GM12878 (cell line): ENCODE measurements at regions not wholly inside any gene's neighbourhood (a gene's known extent, or its start where the extent isn't known, plus 50 kb on each side); places are given as distances from the start of the nearest gene placed in this dataset.

Experiments
- ATAC-seq: fragments of 200-7000 bp; cut with Tn5 transposase; 3 replicates; pipeline ENCODE4 v1.9.1; 2020; ENCODE audit warnings: mild to moderate bottlenecking, moderate library complexity
- BruUV-seq: library from RNA; stranded (reverse); fragments of 400-500 nt; replicated peaks from 2 replicates; lab custom pipeline; 2021; lab: Mats Ljungman, UMichigan
- CTCF ChIA-PET: fragments of 300-600 bp; sonication (Branson Sonifier 250); formaldehyde crosslinking; extraction: SDS; loops from one replicate; lab custom pipeline; 2021; ENCODE audit warnings: inconsistent platforms; lab: Yijun Ruan, JAX
- POLR2A ChIA-PET: fragments of 350-600 bp; formaldehyde crosslinking; extraction: SDS; loops from one replicate; lab custom pipeline; 2021; ENCODE audit warnings: inconsistent platforms; lab: Charles Lee
- RAD21 ChIA-PET: fragments of 300-600 bp; sonication (Branson Sonifier 250); formaldehyde crosslinking; loops from one replicate; lab custom pipeline; 2023; ENCODE audit warnings: antibody characterized with exemption; ENCODE audit not compliant: unreplicated experiment; lab: Charles Lee
- SMC1A ChIA-PET: fragments of 300-600 bp; sonication (Branson Sonifier 250); formaldehyde crosslinking; loops from one replicate; lab custom pipeline; 2023; ENCODE audit not compliant: unreplicated experiment, uncharacterized antibody; lab: Charles Lee
- DNase-seq: peaks from one replicate; pipeline ENCODE4 v3.0.0-alpha.2; 2011; ENCODE audit warnings: low read depth, low spot score
- FAIRE-seq: peaks from 3 replicates; lab custom pipeline; 2011; peaks lifted over from hg19 to GRCh38; lab: Jason Lieb, UNC
- H2AFZ ChIP-seq: 2 replicates; pipeline ENCODE4 v1.6.0; 2011; ENCODE audit warnings: low read depth, low read length, control low read depth; ENCODE audit not compliant: control insufficient read depth
- H3K27ac ChIP-seq: 2 replicates; pipeline ENCODE4 v1.5.1; 2011; ENCODE audit warnings: control low read depth; ENCODE audit not compliant: control insufficient read depth, insufficient read depth
- H3K27me3 ChIP-seq, 2 experiments: replicated peaks in 1 of 2; 2 replicates each; pipeline versions ENCODE4 v1.6.0 to v1.6.1; 2011; ENCODE audit warnings: low read length in 1 of 2; ENCODE audit not compliant: control insufficient read depth in 2 of 2, insufficient read depth in 2 of 2
- H3K36me3 ChIP-seq, 2 experiments: 2 replicates each; pipeline ENCODE4 v1.5.1; 2011; ENCODE audit warnings: low read length in 1 of 2; ENCODE audit not compliant: control insufficient read depth in 2 of 2, insufficient read depth in 2 of 2
- H3K4me1 ChIP-seq: 2 replicates; pipeline ENCODE4 v1.6.1; 2011; ENCODE audit warnings: mild to moderate bottlenecking, low read length, moderate library complexity, mixed read lengths; ENCODE audit not compliant: control insufficient read depth, insufficient read depth
- H3K4me2 ChIP-seq: 2 replicates; pipeline ENCODE4 v1.6.0; 2011; ENCODE audit warnings: control low read depth; ENCODE audit not compliant: control insufficient read depth, insufficient read depth
- H3K4me3 ChIP-seq: fragments of 200-600 bp; sonication (generic); 2 replicates; pipeline ENCODE4 v1.5.1; 2016
- H3K79me2 ChIP-seq: 2 replicates; pipeline ENCODE4 v1.6.0; 2011; ENCODE audit warnings: low read length; ENCODE audit not compliant: control insufficient read depth, insufficient read depth
- H3K9ac ChIP-seq: 2 replicates; pipeline ENCODE4 v1.8.0; 2011; ENCODE audit warnings: low read length, control low read depth, mixed read lengths; ENCODE audit not compliant: control insufficient read depth, insufficient read depth
- H3K9me3 ChIP-seq: replicated peaks from 3 replicates; pipeline ENCODE4 v1.5.1; 2011; ENCODE audit warnings: mild to moderate bottlenecking, low read length; ENCODE audit not compliant: control insufficient read depth, insufficient read depth
- H4K20me1 ChIP-seq: 2 replicates; pipeline ENCODE4 v1.6.0; 2011; ENCODE audit not compliant: control insufficient read depth, insufficient read depth
- BACH1 ChIP-seq: fragments of 450-650 bp; IDR thresholded peaks from 2 replicates; pipeline ENCODE4 v1.6.1; 2017; ENCODE audit warnings: mild to moderate bottlenecking, borderline replicate concordance
- BMI1 ChIP-seq: fragments of 450-650 bp; IDR thresholded peaks from 2 replicates; pipeline ENCODE4 v1.6.1; 2016; ENCODE audit warnings: mild to moderate bottlenecking, moderate library complexity, borderline replicate concordance
- IKZF1 ChIP-seq: fragments of 450-650 bp; conservative IDR thresholded peaks from 2 replicates; pipeline ENCODE4 v1.6.1; 2017; ENCODE audit warnings: antibody characterized with exemption, mild to moderate bottlenecking
- NFYB ChIP-seq: IDR thresholded peaks from 2 replicates; pipeline ENCODE4 v1.6.1; 2011; ENCODE audit warnings: low read depth, mild to moderate bottlenecking, low read length, improper control_type of control experiment, moderate library complexity; ENCODE audit not compliant: insufficient read depth
- NR2F1 ChIP-seq: fragments of 450-650 bp; conservative IDR thresholded peaks from 2 replicates; pipeline ENCODE4 v1.6.1; 2017; ENCODE audit warnings: mild to moderate bottlenecking
- PBX3 ChIP-seq: IDR thresholded peaks from 2 replicates; pipeline ENCODE4 v1.6.1; 2011; ENCODE audit warnings: mild to moderate bottlenecking, low read depth, low read length, moderate library complexity; ENCODE audit not compliant: insufficient replicate concordance
- PRDM15 ChIP-seq: fragments of 450-650 bp; formaldehyde crosslinking; IDR thresholded peaks from 2 replicates; pipeline ENCODE4 v1.4.0; 2020; ENCODE audit warnings: mild to moderate bottlenecking, moderate library complexity
- RCOR1 ChIP-seq: conservative IDR thresholded peaks from 2 replicates; pipeline ENCODE4 v1.6.1; 2012; ENCODE audit warnings: low read depth, low read length, improper control_type of control experiment
- RELA ChIP-seq: fragments of 450-650 bp; IDR thresholded peaks from 2 replicates; pipeline ENCODE4 v1.8.0; 2014; ENCODE audit warnings: borderline replicate concordance; ENCODE audit not compliant: partially characterized antibody
- RUNX3 ChIP-seq: IDR thresholded peaks from 2 replicates; pipeline ENCODE4 v1.6.1; 2012; ENCODE audit warnings: low read length, inconsistent platforms
- SUPT20H ChIP-seq: IDR thresholded peaks from 2 replicates; pipeline ENCODE4 v1.6.1; 2011; ENCODE audit warnings: low read depth, mild to moderate bottlenecking, low read length, moderate library complexity, borderline replicate concordance; ENCODE audit not compliant: control insufficient read depth
- ZBTB40 ChIP-seq: fragments of 450-650 bp; IDR thresholded peaks from 2 replicates; pipeline ENCODE4 v1.6.1; 2016; ENCODE audit warnings: mild to moderate bottlenecking, moderate library complexity, borderline replicate concordance
- ZZZ3 ChIP-seq: IDR thresholded peaks from 2 replicates; pipeline ENCODE4 v1.6.1; 2011; ENCODE audit warnings: low read depth; ENCODE audit not compliant: control insufficient read depth, insufficient read length
- WGBS: methylation state at CpG from one replicate; pipeline ENCODE4 v1.1.6; 2016; ENCODE audit warnings: low lambda C conversion rate; ENCODE audit not compliant: insufficient replicate concordance, insufficient coverage; ENCODE audit errors: missing lambda C conversion rate; 5-methylcytosine and 5-hydroxymethylcytosine counted together
- in situ Hi-C: fragments of 300-500 bp; cut with MboI; formaldehyde crosslinking; loops from 9 replicates; pipeline ENCODE4 v1.14.3; 2018; ENCODE audit warnings: mixed read lengths
- intact Hi-C: fragments of 100-400 bp; cut with micrococcal nuclease; formaldehyde crosslinking; loops from one replicate; pipeline ENCODE4 v1.14.2; 2022; ENCODE audit not compliant: unreplicated experiment

- TF ChIP-seq ZBTB40: no peak
- TF ChIP-seq SUPT20H: no peak
- TF ChIP-seq BACH1: no peak
- no peak for TF ChIP-seq RCOR1
Observed at GRCh38 chr6:130587778-130588520, 222.1 kb downstream of the TMEM200A start (continued).

- ATAC-seq: peak; percentile 45; the same call in 2 of the 3 replicates
- CTCF ChIA-PET: no interaction called here
- FAIRE-seq: no peak
- peak; percentile 32; the same call in 1 of the 2 replicates for TF ChIP-seq IKZF1
- no peak for TF ChIP-seq RELA
- TF ChIP-seq NR2F1: no peak
- TF ChIP-seq ZZZ3: no peak
- no peak for TF ChIP-seq PBX3
- TF ChIP-seq PRDM15: no peak
- no peak for TF ChIP-seq BMI1
- peak; percentile 79 for TF ChIP-seq RUNX3
- TF ChIP-seq NFYB: no peak
Observed at GRCh38 chr6:130593200-130593599, 227.4 kb downstream of the TMEM200A start.

More at GRCh38 chr6:130593200-130593599, 227.4 kb downstream of the TMEM200A start:
- no peaks in the 10 kb centered on the region for H3K79me2 ChIP-seq
- peak; percentile 7 for DNase-seq
- no peak overlapping the region for H3K9ac ChIP-seq
- no peaks in the 10 kb centered on the region for H3K4me1 ChIP-seq
- H3K27ac ChIP-seq: no peak overlapping the region
- H3K9me3 ChIP-seq: no peaks in the 10 kb centered on the region; the same call in 2 of the 3 replicates
- H2AFZ ChIP-seq: no peak overlapping the region
- RAD21 ChIA-PET: interaction anchor here (1.3 kb wide), 1 partner anchor 17 kb away, joined by 5 read pairs; no protein-coding TSS in a partner anchor
- no TSS peak for BruUV-seq
- no peaks in the 10 kb centered on the region for H3K27me3 ChIP-seq
- POLR2A ChIA-PET: interaction anchor here (1.0 kb wide), 1 partner anchor 16 kb away, joined by 3 read pairs; no protein-coding TSS in a partner anchor
- SMC1A ChIA-PET: interaction anchor here (0.9 to 1.1 kb wide), 4 partner anchors 18 to 263 kb away, joined by 3 read pairs; no protein-coding TSS in a partner anchor
- no peak overlapping the region for H3K4me3 ChIP-seq
- intact Hi-C loops: no loop called here
- no peaks in the 10 kb centered on the region for H3K36me3 ChIP-seq
- 71% methylated on average over 1 of the region's 1 CpG for WGBS
- no peaks in the 10 kb centered on the region for H4K20me1 ChIP-seq
- no peak overlapping the region for H3K4me2 ChIP-seq
- in situ Hi-C loops: no loop called here
